Inflammatory macrophage treated with lipopolysaccharide for 1 hour (primary cell): ENCODE measurements at regions not wholly inside any gene's neighbourhood (a gene's known extent, or its start where the extent isn't known, plus 50 kb on each side); places are given as distances from the start of the nearest gene placed in this dataset.

Experiments
- DNase-seq, 2 donors: peaks; one replicate each; pipeline ENCODE4 v3.0.0-alpha.2; 2020 to 2022

- DNase-seq = no peak
Measured at GRCh38 chr2:236317938-236318396, 53.8 kb upstream of the ASB18 start.

DNA sequence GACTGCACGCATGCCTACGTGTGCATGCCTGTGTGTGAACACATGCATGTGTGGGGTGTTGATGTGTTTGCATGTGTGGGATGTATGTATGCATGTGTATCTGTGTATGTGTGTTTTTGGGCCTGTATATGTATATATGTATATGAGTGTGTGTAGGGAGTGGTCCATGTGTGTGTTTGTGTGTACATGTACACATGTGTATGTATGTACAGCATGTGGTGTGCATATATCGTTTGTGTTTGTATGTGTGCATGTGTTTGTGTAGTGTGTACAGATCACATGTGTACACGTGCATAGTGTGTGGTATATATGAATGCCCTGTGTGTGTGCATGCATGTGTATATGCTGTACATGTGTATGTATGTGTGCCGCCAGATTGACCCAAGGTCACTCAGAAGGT lies 54.2 kb upstream of the ASB18 start:
- DNase-seq = no peak

DNA sequence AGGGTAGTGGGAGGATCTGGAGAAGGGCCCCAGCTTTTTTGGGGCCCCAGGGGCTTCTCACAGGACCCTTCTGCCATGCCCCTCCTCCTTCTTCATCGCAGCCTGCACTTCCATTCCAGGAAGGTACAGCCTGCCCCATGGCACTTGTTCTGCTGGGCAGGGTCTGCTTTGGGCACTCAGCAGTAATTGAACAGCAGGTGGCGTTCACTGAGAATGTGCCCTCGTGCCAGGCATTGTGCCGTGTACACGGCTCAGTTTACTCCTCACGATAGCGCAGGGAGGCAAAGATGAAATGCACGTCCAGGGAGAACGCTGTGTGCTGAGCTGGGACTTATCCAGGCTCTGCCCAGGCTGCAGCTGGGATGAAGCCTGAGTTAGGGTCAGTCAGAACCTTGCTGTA lies 54.8 kb upstream of the ASB18 start:
- no peak for DNase-seq

GRCh38 chr2:236321415-236321814 lies 57.2 kb upstream of the ASB18 start:
- no peak for DNase-seq

GRCh38 chr2:236333417-236334121 lies 69.4 kb upstream of the ASB18 start:
- DNase-seq = no peak

GRCh38 chr2:236334122-236334876 lies 70.1 kb upstream of the ASB18 start:
- DNase-seq = no peak

DNA sequence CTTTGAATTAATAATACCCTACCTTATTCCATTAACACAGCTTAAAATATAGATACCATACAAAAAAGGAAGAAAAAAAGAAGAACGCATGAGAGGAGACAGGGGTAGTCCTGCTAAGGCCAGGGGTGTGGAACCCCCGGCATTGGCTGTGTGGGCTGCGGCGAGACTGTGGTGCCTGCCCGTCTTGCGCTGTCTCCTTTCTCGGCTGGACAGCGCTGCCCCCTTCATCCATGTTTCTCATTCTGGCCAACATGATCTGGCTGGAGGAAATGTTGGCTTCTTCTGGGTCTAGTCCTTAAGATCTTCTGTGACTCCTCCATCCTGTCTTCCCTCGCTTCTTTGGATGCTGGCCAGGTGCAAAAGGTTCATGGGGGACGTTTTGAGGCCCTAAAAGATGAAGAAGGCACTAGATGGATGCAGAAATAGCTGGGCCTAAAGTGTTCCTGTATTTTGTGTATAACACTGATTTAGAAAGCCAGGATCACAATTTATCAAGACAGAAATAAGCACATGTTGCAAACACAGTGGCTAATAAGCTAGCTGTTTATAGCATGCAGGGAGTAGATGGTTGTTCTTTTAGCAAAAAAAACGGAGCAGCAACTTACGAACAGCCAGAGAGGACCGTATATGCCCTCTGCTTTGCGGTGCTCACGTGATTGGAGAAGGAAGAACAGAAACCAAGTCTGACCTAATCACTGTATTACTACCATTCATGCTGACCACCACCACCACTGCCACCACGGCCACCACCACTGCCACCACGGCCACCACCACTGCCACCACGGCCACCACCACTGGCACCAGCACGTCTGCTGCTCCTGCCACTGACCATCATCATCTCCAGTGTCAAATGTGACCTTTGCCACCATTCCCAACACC lies 71.7 kb upstream of the ASB18 start:
- DNase-seq = no peak

DNA sequence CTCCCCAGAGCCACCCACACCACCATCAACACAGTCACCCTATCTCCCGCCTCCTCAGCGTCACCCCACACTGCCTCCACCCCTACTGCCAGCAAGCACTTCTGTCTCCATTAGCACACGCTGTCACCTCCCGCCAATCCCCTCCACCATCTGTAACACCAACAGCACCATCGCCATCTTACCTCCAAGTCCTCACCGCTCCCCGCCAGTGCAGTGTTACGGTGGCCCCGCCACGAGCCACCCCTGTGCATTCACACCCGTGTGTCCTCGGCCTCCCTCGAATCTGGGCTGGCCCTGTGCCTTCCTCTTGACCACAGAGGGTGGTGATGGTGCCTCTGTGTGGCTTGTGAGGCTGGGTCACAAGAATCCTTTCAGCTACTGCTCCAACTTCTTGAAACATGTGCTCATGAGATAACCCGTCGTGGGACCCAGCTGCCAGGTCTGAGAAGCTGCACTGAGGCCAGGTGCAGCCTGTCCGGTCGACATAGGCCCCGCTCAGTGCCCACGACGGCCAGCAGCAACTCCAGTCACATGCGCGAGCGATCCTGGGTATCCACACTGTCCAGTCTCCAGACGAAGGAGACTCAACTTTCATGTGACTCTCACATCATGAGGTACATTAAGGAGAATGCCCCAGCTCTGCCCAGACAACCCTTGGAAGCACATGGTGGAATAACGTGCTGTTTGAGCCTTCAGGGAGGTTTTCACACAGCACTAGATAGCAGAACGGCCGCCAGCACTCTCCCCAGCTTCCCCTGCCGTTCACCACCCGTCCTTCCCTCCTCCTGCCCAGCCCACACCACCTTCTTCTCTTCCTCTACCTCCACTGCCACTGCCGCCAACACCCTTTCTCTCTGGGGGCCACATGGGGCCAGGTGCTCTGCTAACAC lies 72.6 kb upstream of the ASB18 start:
- no peak for DNase-seq

DNA sequence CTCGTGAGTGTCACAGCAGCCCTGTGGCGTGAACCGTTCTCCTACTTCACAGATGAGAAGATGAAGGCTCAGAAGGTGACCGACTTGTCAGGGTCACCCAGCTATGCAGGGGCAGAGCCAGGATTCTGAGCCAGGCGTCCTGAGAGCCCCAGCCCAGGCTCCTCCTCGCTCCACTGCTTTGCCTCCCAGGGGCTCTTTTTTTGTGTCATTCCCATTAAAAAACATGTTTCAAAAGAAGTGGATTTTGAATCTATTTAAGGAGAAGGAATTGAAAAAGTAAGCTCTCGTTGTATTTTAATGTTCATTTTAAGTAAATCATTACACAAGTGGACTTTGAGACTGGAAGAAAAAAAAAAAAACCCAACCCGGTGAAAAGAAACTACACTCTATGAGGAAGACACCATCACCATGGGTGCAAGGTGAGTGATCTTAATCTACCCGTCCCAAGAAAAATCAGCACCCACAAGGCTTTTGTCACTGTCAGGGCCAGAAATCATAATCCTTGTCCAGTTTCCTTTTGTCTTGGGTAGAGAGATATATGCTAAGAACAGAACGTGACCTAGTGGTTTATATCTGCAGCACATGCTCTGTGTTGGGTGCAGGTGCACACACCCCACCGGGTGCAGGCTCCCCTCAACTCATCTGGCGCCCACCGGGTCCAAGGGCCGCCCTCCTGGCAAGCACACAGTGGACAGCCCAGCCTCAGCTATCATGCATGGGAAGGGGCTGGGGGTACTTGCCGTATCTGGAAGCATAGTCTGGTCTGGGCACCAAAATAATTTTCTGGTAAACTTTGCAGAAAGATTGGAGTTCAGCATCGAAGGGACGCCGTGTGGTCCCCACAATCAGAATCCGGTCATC lies 73.5 kb upstream of the ASB18 start:
- no peak for DNase-seq

GRCh38 chr2:236338495-236339184 lies 74.4 kb upstream of the ASB18 start:
- peak; percentile 61 to 72 for DNase-seq

GRCh38 chr2:236340251-236340650 lies 76.0 kb upstream of the ASB18 start:
- DNase-seq = no peak

DNA sequence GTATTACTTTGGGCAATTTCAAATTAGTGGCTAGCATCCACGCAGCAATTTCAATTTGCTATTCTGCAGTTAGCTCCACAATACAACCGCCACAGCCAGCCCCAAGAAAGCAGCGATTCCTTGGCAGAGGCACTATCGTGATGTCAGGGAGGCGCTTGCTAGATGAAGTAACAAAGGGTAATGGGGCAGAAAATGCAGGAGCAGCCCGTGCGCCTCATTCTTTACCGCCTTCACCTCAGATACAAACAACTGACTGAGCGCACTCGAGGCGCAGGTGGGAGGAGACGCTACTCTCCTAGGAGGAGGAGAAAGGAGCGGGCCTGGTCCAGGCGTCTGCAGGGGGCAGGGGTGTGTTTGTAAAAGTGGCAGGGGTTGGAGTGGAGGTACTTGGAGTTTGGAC lies 76.9 kb upstream of the ASB18 start:
- DNase-seq = no peak

DNA sequence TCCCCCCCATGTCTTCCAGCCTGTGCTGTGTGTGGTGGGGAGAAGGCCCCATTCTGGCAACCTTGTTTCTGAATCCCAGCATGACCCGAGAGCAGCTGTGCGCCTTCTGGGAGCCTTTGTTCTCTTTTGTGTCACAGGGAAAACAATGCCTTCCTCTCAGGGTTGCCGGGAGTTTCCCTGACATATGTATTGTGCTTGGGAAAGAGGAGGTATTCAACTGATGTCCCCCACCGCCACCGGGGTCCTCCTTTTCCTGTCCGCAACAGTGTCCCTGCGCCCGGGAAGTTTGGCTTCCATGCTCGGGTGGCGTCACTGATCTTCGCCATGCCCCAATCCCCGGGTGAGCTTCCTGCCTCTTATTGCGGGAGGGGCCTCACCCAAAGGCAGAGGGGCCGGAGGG lies 77.5 kb upstream of the ASB18 start:
- DNase-seq = no peak

DNA sequence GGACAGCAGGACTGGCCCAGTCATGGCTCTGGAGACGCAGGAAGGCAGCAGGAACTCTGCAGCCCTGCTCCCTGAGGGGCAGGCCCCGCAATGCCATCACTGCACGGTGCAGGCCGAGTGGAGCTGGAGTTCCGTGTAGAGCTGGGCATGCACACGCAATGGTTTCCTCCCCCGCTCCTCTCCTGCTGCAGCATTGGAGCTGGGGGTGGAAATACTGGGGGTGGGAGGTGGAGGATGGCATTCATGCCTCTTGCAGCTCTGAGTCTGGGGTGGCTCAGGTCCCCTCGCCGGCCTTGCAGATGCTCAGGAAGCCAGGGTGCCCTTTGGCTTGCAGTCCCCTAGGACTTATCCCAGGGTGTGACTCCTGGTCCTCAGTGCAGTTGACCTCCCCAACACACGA lies 78.3 kb upstream of the ASB18 start:
- no peak for DNase-seq

- no peak for DNase-seq
Measured at GRCh38 chr2:236342951-236343350, 78.7 kb upstream of the ASB18 start.

DNA sequence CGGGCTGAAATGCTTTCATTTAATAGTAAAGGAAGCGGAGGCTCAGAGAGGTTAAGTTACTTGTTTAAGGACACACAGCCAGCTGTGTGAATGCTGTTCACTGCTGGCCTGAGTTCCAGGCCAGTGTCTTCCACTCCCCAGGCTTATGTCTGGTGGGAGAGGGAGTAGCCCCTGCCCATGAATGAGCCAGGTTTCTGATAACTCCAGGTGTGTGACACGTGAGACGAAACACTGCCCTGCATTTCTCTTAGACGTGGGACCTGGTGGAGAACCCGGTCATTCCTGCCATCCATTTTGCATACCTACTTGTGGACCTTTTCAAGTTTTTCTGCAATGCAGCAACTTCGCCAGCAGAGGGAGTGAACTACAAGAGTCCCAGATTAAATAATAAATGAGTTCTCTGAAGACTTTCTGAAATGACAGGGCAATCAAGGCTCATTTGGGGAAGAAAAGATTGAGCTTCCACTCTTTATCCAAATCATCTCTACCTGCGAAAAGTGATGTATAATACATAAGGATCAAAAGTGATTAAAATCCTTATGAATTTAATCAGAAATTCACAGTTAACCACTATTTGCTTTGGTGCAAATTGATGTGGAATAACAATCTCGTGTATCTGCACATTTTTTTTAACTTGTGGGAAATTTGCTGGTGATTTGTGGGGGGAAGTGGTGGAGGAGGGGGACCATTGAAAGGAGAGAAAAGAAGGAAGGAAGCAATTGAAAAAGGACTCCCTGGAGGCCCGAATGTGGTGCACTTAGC lies 79.4 kb upstream of the ASB18 start:
- peak; percentile 34 to 80 for DNase-seq

DNA sequence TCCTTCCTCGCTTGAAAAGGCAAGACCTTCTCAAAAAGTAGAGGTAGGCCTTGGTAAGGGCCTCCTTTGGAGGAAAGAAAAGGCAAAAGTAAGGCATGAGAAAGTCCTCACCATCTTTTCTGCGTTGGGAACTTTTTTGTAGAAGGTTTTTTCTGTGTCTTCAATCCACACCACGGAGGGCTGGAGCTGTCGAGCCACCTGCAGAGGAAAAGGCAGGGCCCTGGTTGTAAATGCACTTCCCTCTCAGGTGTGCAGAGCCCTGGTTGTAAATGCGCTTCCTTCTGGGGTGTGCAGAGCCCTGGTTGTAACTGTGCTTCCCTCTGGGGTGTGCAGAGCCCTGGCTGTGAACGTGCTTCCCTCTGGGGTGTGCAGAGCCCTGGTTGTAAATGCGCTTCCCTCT lies 80.2 kb upstream of the ASB18 start:
- no peak for DNase-seq

- DNase-seq = no peak
Measured at GRCh38 chr2:236345081-236345714, 81.0 kb upstream of the ASB18 start.

GRCh38 chr2:236346366-236346765 lies 82.2 kb upstream of the ASB18 start:
- DNase-seq = no peak

DNA sequence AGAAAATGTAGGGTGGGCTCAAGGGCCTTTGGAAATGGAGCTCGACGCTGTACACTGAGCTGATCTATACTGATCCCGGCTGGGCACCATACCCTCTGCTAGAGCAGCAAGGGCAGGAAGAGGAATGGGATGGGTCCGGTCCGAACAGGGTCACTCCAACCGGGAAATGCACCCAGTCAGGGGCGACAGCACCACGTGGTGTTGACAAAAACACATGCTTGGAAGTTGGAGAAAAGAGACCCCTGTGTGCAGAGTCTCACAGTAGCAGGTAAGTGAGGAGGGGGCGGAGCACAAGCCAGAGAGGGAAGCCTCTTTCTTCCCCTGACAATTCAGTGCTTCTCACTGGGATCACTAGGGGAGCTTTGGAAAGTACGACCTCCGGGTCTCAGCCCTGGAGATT lies 84.1 kb upstream of the ASB18 start:
- DNase-seq = no peak
